ENCODE measurements at regions not wholly inside any gene's neighbourhood (a gene's known extent, or its start where the extent isn't known, plus 50 kb on each side); places are given as distances from the start of the nearest gene placed in this dataset.
"Not testable (repeated sequence)": the region's sequence is repeated elsewhere in the genome, so short reads cannot be mapped to it uniquely, and the experiment has no call there.

- ATAC-seq (ENCODE audit: low read depth in 2 of 2) (no peak), DNase-seq (no peak)
- Histone ChIP-seq H3K9me3 (ENCODE audit: control insufficient read depth in 2 of 2, low read length in 2 of 2) (no peaks in the 10 kb centered on the region), H3K4me3 (ENCODE audit: low read depth, low read length) (no peak overlapping the region), H3K27me3 (ENCODE audit: control insufficient read depth, insufficient read depth, low read length) (no peaks in the 10 kb centered on the region), H3K27ac (ENCODE audit: insufficient read depth, low read length, poor library complexity, severe bottlenecking) (no peak overlapping the region), H3K36me3 (ENCODE audit: control insufficient read depth, insufficient read depth, low read length) (no peaks in the 10 kb centered on the region), H3K4me1 (ENCODE audit: control insufficient read depth, insufficient read depth, low read length, poor library complexity, severe bottlenecking) (no peaks in the 10 kb centered on the region)
- Mint-ChIP-seq H3K9me3 (peaks cover 0 to 4% (median 0%) of the 10 kb centered on the region in 7 donors), H3K4me1 (no peaks in the 10 kb centered on the region), H3K27ac (no peak overlapping the region), H3K4me3 (no peak overlapping the region), H3K36me3 (no peaks in the 10 kb centered on the region), H3K27me3 (peaks cover 9% of the 10 kb centered on the region)
These were observed 251.4 kb upstream of the IL12B start for GRCh38 chr5:159581502-159582249.

GRCh38 chr5:159582756-159583541 lies 252.7 kb upstream of the IL12B start:
- ATAC-seq (ENCODE audit: low read depth in 2 of 2) (no peak), DNase-seq (no peak)
- Mint-ChIP-seq H3K9me3 (peaks cover 0 to 3% (median 0%) of the 10 kb centered on the region in 7 donors), H3K4me3 (no peak overlapping the region), H3K27me3 (peaks cover 4% of the 10 kb centered on the region), H3K36me3 (no peaks in the 10 kb centered on the region), H3K4me1 (no peaks in the 10 kb centered on the region), H3K27ac (no peak overlapping the region)
- no peak overlapping the region for H3K4me3 ChIP-seq (ENCODE audit: low read depth, low read length)
- H3K9me3 ChIP-seq (ENCODE audit: control insufficient read depth in 2 of 2, low read length in 2 of 2): no peaks in the 10 kb centered on the region
- no peak overlapping the region for H3K27ac ChIP-seq (ENCODE audit: insufficient read depth, low read length, poor library complexity, severe bottlenecking)
- H3K27me3 ChIP-seq (ENCODE audit: control insufficient read depth, insufficient read depth, low read length): no peaks in the 10 kb centered on the region
- H3K36me3 ChIP-seq (ENCODE audit: control insufficient read depth, insufficient read depth, low read length): no peaks in the 10 kb centered on the region
- H3K4me1 ChIP-seq (ENCODE audit: control insufficient read depth, insufficient read depth, low read length, poor library complexity, severe bottlenecking): no peaks in the 10 kb centered on the region

GRCh38 chr5:159586921-159587320 lies 256.6 kb upstream of the IL12B start:
- no peaks in the 10 kb centered on the region for H3K9me3 ChIP-seq (ENCODE audit: control insufficient read depth in 2 of 2, low read length in 2 of 2)
- no peak overlapping the region for H3K4me3 Mint-ChIP-seq
- H3K36me3 ChIP-seq (ENCODE audit: control insufficient read depth, insufficient read depth, low read length): no peaks in the 10 kb centered on the region
- no peak overlapping the region for H3K4me3 ChIP-seq (ENCODE audit: low read depth, low read length)
- H3K27me3 ChIP-seq (ENCODE audit: control insufficient read depth, insufficient read depth, low read length): no peaks in the 10 kb centered on the region
- no peak overlapping the region for H3K27ac Mint-ChIP-seq
- no peaks in the 10 kb centered on the region for H3K4me1 ChIP-seq (ENCODE audit: control insufficient read depth, insufficient read depth, low read length, poor library complexity, severe bottlenecking)
- no peaks in the 10 kb centered on the region for H3K4me1 Mint-ChIP-seq
- H3K9me3 Mint-ChIP-seq: peaks cover 0 to 3% (median 0%) of the 10 kb centered on the region in 7 donors
- DNase-seq (no peak), ATAC-seq (ENCODE audit: low read depth in 2 of 2) (no peak)
- H3K27ac ChIP-seq (ENCODE audit: insufficient read depth, low read length, poor library complexity, severe bottlenecking): no peak overlapping the region
- no peaks in the 10 kb centered on the region for H3K27me3 Mint-ChIP-seq
- H3K36me3 Mint-ChIP-seq: no peaks in the 10 kb centered on the region

GRCh38 chr5:159588941-159589340 lies 258.7 kb upstream of the IL12B start:
- ATAC-seq (ENCODE audit: low read depth in 2 of 2): no peak
- no peak for DNase-seq

GRCh38 chr5:159593518-159594073 lies 263.3 kb upstream of the IL12B start:
- Histone ChIP-seq H3K4me3 (ENCODE audit: low read depth, low read length) (no peak overlapping the region), H3K27me3 (ENCODE audit: control insufficient read depth, insufficient read depth, low read length) (no peaks in the 10 kb centered on the region), H3K27ac (ENCODE audit: insufficient read depth, low read length, poor library complexity, severe bottlenecking) (no peak overlapping the region), H3K9me3 (ENCODE audit: control insufficient read depth in 2 of 2, low read length in 2 of 2) (no peaks in the 10 kb centered on the region), H3K4me1 (ENCODE audit: control insufficient read depth, insufficient read depth, low read length, poor library complexity, severe bottlenecking) (no peaks in the 10 kb centered on the region), H3K36me3 (ENCODE audit: control insufficient read depth, insufficient read depth, low read length) (no peaks in the 10 kb centered on the region)
- peaks cover 3% of the 10 kb centered on the region for H3K36me3 Mint-ChIP-seq
- no peak for DNase-seq
- no peaks in the 10 kb centered on the region for H3K4me1 Mint-ChIP-seq
- H3K4me3 Mint-ChIP-seq: no peak overlapping the region
- H3K27me3 Mint-ChIP-seq: peaks cover 2% of the 10 kb centered on the region
- peaks cover 0 to 13% (median 2%) of the 10 kb centered on the region in 7 donors for H3K9me3 Mint-ChIP-seq
- no peak overlapping the region for H3K27ac Mint-ChIP-seq
- no peak for ATAC-seq (ENCODE audit: low read depth in 2 of 2)

More at GRCh38 chr5:159588941-159589340, 258.7 kb upstream of the IL12B start:
- Histone ChIP-seq H3K27ac (ENCODE audit: insufficient read depth, low read length, poor library complexity, severe bottlenecking) (no peak overlapping the region), H3K4me1 (ENCODE audit: control insufficient read depth, insufficient read depth, low read length, poor library complexity, severe bottlenecking) (no peaks in the 10 kb centered on the region), H3K4me3 (ENCODE audit: low read depth, low read length) (no peak overlapping the region), H3K9me3 (ENCODE audit: control insufficient read depth in 2 of 2, low read length in 2 of 2) (no peaks in the 10 kb centered on the region), H3K36me3 (ENCODE audit: control insufficient read depth, insufficient read depth, low read length) (no peaks in the 10 kb centered on the region), H3K27me3 (ENCODE audit: control insufficient read depth, insufficient read depth, low read length) (no peaks in the 10 kb centered on the region)
- no peaks in the 10 kb centered on the region for H3K9me3 Mint-ChIP-seq
- H3K36me3 Mint-ChIP-seq: no peaks in the 10 kb centered on the region
- no peak overlapping the region for H3K4me3 Mint-ChIP-seq
- H3K27ac Mint-ChIP-seq: no peak overlapping the region
- no peaks in the 10 kb centered on the region for H3K4me1 Mint-ChIP-seq
- no peaks in the 10 kb centered on the region for H3K27me3 Mint-ChIP-seq

GRCh38 chr5:159595561-159595960 lies 265.3 kb upstream of the IL12B start:
- H3K36me3 ChIP-seq (ENCODE audit: control insufficient read depth, insufficient read depth, low read length); ATAC-seq (ENCODE audit: low read depth in 2 of 2); H3K4me1 ChIP-seq (ENCODE audit: control insufficient read depth, insufficient read depth, low read length, poor library complexity, severe bottlenecking); H3K27ac ChIP-seq (ENCODE audit: insufficient read depth, low read length, poor library complexity, severe bottlenecking); H3K36me3 Mint-ChIP-seq; H3K27ac Mint-ChIP-seq; H3K4me1 Mint-ChIP-seq; H3K9me3 ChIP-seq (ENCODE audit: control insufficient read depth in 2 of 2, low read length in 2 of 2); H3K4me3 ChIP-seq (ENCODE audit: low read depth, low read length); H3K27me3 ChIP-seq (ENCODE audit: control insufficient read depth, insufficient read depth, low read length); H3K4me3 Mint-ChIP-seq; H3K27me3 Mint-ChIP-seq; DNase-seq: not testable (repeated sequence)
- H3K9me3 Mint-ChIP-seq: peaks cover 0 to 13% (median 6%) of the 10 kb centered on the region in 7 donors

- peaks cover 6% of the 10 kb centered on the region for H3K27me3 Mint-ChIP-seq
- H3K27ac Mint-ChIP-seq: peak overlapping the region in 1 of 3 donors; percentile 29
- ATAC-seq (ENCODE audit: low read depth in 2 of 2) (no peak), DNase-seq (peak in 1 of 3 donors; percentile 16)
- Histone ChIP-seq H3K9me3 (ENCODE audit: control insufficient read depth in 2 of 2, low read length in 2 of 2) (no peaks in the 10 kb centered on the region), H3K4me1 (ENCODE audit: control insufficient read depth, insufficient read depth, low read length, poor library complexity, severe bottlenecking) (no peaks in the 10 kb centered on the region), H3K27ac (ENCODE audit: insufficient read depth, low read length, poor library complexity, severe bottlenecking) (no peak overlapping the region), H3K36me3 (ENCODE audit: control insufficient read depth, insufficient read depth, low read length) (no peaks in the 10 kb centered on the region), H3K4me3 (ENCODE audit: low read depth, low read length) (no peak overlapping the region), H3K27me3 (ENCODE audit: control insufficient read depth, insufficient read depth, low read length) (no peaks in the 10 kb centered on the region)
- H3K4me1 Mint-ChIP-seq: peaks cover 0 to 3% (median 0%) of the 10 kb centered on the region in 4 donors
- H3K4me3 Mint-ChIP-seq: no peak overlapping the region
- peaks cover 3 to 21% (median 8%) of the 10 kb centered on the region in 7 donors for H3K9me3 Mint-ChIP-seq
- H3K36me3 Mint-ChIP-seq: peaks cover 3% of the 10 kb centered on the region
These were observed 270.9 kb upstream of the IL12B start for GRCh38 chr5:159601216-159601615.

Data from CD4-positive, CD25-positive, alpha-beta regulatory T cell (primary cell).